GM21360 (cell line): ENCODE measurements at regions not wholly inside any gene's neighbourhood (a gene's known extent, or its start where the extent isn't known, plus 50 kb on each side); places are given as distances from the start of the nearest gene placed in this dataset.
"Not testable (repeated sequence)": the region's sequence is repeated elsewhere in the genome, so short reads cannot be mapped to it uniquely, and the experiment has no call there.

ENCODE experiments used
- ATAC-seq: cut with Tn5 transposase; IDR thresholded peaks from one replicate; pipeline ENCODE4 v1.9.1; 2021; ENCODE audit warnings: mild to moderate bottlenecking, moderate library complexity; ENCODE audit not compliant: unreplicated experiment

- ATAC-seq, result no peak
Measured at GRCh38 chr1:9440763-9441194, 98.5 kb upstream of the SLC25A33 start.

GRCh38 chr1:9441451-9442133 is 97.7 kb upstream of the SLC25A33 start:
- no peak for ATAC-seq

GRCh38 chr1:9442278-9442846 is 96.9 kb upstream of the SLC25A33 start:
- no peak for ATAC-seq

GRCh38 chr1:9442986-9443385 is 96.3 kb upstream of the SLC25A33 start:
- ATAC-seq, result no peak

GRCh38 chr1:9443913-9444445 is 95.3 kb upstream of the SLC25A33 start:
- ATAC-seq, result no peak

- no peak for ATAC-seq
Measured at GRCh38 chr1:9444532-9444931, 94.7 kb upstream of the SLC25A33 start.

- ATAC-seq, result not testable (repeated sequence)
Measured at GRCh38 chr1:9445081-9445480, 94.2 kb upstream of the SLC25A33 start.

GRCh38 chr1:9447215-9447960 is 91.9 kb upstream of the SLC25A33 start:
- no peak for ATAC-seq

GRCh38 chr1:9448132-9449109 is 90.8 kb upstream of the SLC25A33 start:
- ATAC-seq, result no peak

- ATAC-seq, result no peak
Measured at GRCh38 chr1:9449110-9449627, 90.1 kb upstream of the SLC25A33 start.

GRCh38 chr1:9449976-9450696 is 89.1 kb upstream of the SLC25A33 start:
- ATAC-seq, result no peak

- ATAC-seq, result no peak
Measured at GRCh38 chr1:9451081-9451480, 88.2 kb upstream of the SLC25A33 start.

- ATAC-seq, result no peak
Measured at GRCh38 chr1:9452516-9453140, 86.6 kb upstream of the SLC25A33 start.

- ATAC-seq, result no peak
Measured at GRCh38 chr1:9453375-9453774, 85.9 kb upstream of the SLC25A33 start.

- ATAC-seq, result no peak
Measured at GRCh38 chr1:9453779-9454418, 85.4 kb upstream of the SLC25A33 start.

- no peak for ATAC-seq
Measured at GRCh38 chr1:9454494-9455066, 84.7 kb upstream of the SLC25A33 start.

- no peak for ATAC-seq
Measured at GRCh38 chr1:9455487-9456234, 83.6 kb upstream of the SLC25A33 start.

GRCh38 chr1:9456833-9457232 is 82.4 kb upstream of the SLC25A33 start:
- ATAC-seq, result no peak
